ENCODE measurements at regions not wholly inside any gene's neighbourhood (a gene's known extent, or its start where the extent isn't known, plus 50 kb on each side); places are given as distances from the start of the nearest gene placed in this dataset.

DNA sequence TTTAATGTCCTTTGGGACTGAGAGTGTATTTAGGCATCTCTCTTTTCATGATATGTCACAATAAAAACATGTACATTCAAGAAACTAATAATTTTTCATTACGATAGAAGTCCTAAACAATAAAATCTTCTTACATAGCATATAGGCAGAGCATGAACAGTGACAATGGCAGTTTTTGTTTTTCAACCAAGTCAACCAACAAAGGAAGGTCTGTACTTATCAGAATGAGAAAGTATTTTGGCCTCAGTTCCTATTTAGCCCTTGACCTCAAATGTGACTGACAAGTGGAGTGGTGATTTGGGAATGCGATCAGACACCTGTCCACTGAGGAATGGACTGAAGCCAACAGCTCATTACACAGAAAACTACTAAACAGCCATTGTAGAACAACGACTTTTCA is 219.5 kb downstream of the TMEM161B start:
- Histone ChIP-seq H3K27me3 (ENCODE audit: control insufficient read depth in 2 of 2, insufficient read depth in 2 of 2, low read length in 2 of 2) (no peaks in the 10 kb centered on the region), H3K4me1 (replicated peaks in 1 of 2; ENCODE audit: control insufficient read depth in 2 of 2, insufficient read depth in 2 of 2, low read length in 2 of 2) (no peaks in the 10 kb centered on the region), H3K4me2 (ENCODE audit: insufficient read depth, low read length) (no peak overlapping the region), H3K27ac (ENCODE audit: extremely low read depth, low read depth, low read length) (no peak overlapping the region), H3K9me3 (replicated peaks; ENCODE audit: control insufficient read depth, insufficient read depth, low read depth, low read length) (no peaks in the 10 kb centered on the region), H3K36me3 (ENCODE audit: control insufficient read depth, insufficient read depth, low read length) (no peaks in the 10 kb centered on the region), H2AFZ (ENCODE audit: low read depth, low read length) (no peak overlapping the region), H3K4me3 (no peak overlapping the region), H3K9ac (ENCODE audit: insufficient read depth in 1 of 2, low read depth in 2 of 2, low read length in 2 of 2) (no peak overlapping the region), H3K79me2 (ENCODE audit: control insufficient read depth, insufficient read depth, low read length) (no peaks in the 10 kb centered on the region), H4K20me1 (replicated peaks; ENCODE audit: control insufficient read depth, insufficient read depth, low read length) (no peaks in the 10 kb centered on the region), H3K9me1 (ENCODE audit: control insufficient read depth, insufficient read depth, low read length) (no peaks in the 10 kb centered on the region)
- TF ChIP-seq HMG20B (CRISPR knock-in tag; IDR thresholded peaks at IDR 0.05) (no peak), ZNF717 (CRISPR knock-in tag; IDR thresholded peaks at IDR 0.05) (no peak), EGR1 (conservative IDR thresholded peaks at IDR 0.05) (no peak), ZNF830 (CRISPR knock-in tag; IDR thresholded peaks at IDR 0.05) (no peak), XRCC5 (IDR thresholded peaks at IDR 0.05; ENCODE audit: low read depth, low read length) (no peak), ZNF586 (CRISPR knock-in tag; conservative IDR thresholded peaks at IDR 0.05) (no peak), HLTF (IDR thresholded peaks at IDR 0.05) (no peak), TBL1XR1 (IDR thresholded peaks at IDR 0.05; ENCODE audit: low read length in 2 of 2) (no peak), RBM34 (IDR thresholded peaks at IDR 0.05; ENCODE audit: borderline replicate concordance, insufficient read depth, low read length) (no peak), MTA2 (IDR thresholded peaks at IDR 0.05; ENCODE audit: low read depth) (no peak), ZNF217 (CRISPR knock-in tag; IDR thresholded peaks at IDR 0.05) (no peak), HMGN3 (IDR thresholded peaks at IDR 0.05; ENCODE audit: borderline replicate concordance, extremely low read depth, insufficient read length, low read depth, low read length) (no peak), HEY1 (CRISPR knock-in tag; IDR thresholded peaks at IDR 0.05; ENCODE audit: borderline replicate concordance) (no peak), EP400 (IDR thresholded peaks at IDR 0.05) (no peak)
- TF ChIP-seq, protein P1, sequence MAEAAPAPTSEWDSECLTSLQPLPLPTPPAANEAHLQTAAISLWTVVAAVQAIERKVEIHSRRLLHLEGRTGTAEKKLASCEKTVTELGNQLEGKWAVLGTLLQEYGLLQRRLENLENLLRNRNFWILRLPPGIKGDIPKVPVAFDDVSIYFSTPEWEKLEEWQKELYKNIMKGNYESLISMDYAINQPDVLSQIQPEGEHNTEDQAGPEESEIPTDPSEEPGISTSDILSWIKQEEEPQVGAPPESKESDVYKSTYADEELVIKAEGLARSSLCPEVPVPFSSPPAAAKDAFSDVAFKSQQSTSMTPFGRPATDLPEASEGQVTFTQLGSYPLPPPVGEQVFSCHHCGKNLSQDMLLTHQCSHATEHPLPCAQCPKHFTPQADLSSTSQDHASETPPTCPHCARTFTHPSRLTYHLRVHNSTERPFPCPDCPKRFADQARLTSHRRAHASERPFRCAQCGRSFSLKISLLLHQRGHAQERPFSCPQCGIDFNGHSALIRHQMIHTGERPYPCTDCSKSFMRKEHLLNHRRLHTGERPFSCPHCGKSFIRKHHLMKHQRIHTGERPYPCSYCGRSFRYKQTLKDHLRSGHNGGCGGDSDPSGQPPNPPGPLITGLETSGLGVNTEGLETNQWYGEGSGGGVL (CRISPR knock-in tag; IDR thresholded peaks at IDR 0.05) = no peak
- in situ Hi-C loops (cut with MboI) = no loop called here
- no peak for FAIRE-seq
- intact Hi-C loops (cut with micrococcal nuclease) = no loop called here
- ChIA-PET POLR2A (interaction anchor here (0.6 kb wide), 1 partner anchor 573 kb away, joined by 3 read pairs; no protein-coding TSS in a partner anchor), CTCF (ENCODE audit: low intra/inter-chr PET ratio) (no interaction called here)
- WGBS (ENCODE audit: insufficient coverage, low coverage, missing lambda C conversion rate) = 0% methylated on average over 3 of the region's 3 CpGs
- no peak for DNase-seq (ENCODE audit: extremely low read depth in 1 of 4, low spot score in 3 of 4)
- no TSS peak for BruUV-seq (replicated peaks)
- ATAC-seq = no peak

Measured in K562 (cell line).